H1 (cell line): ENCODE measurements at regions not wholly inside any gene's neighbourhood (a gene's known extent, or its start where the extent isn't known, plus 50 kb on each side); places are given as distances from the start of the nearest gene placed in this dataset.

ENCODE experiments used
- CBX5 ChIP-seq: fragments of 300-800, 300-1000 bp; sonication (generic); IDR thresholded peaks from 2 replicates; pipeline ENCODE4 v1.7.1; 2016; ENCODE audit warnings: antibody characterized with exemption, low read length, low read depth
- CBX8 ChIP-seq: fragments of 300-800, 300-1000 bp; sonication (generic); IDR thresholded peaks from 2 replicates; pipeline ENCODE4 v1.7.1; 2016; ENCODE audit warnings: low read depth, low read length, borderline replicate concordance
- CREB1 ChIP-seq: IDR thresholded peaks from 2 replicates; pipeline ENCODE4 v1.6.1; 2012; ENCODE audit warnings: inconsistent platforms
- CTCF ChIP-seq, 3 experiments: IDR thresholded peaks; 1 replicate in 2 of 3; 2 replicates in 1 of 3; pipeline versions ENCODE4 v1.5.1 to v1.6.1; 2011; ENCODE audit warnings: low read length in 3 of 3, mild to moderate bottlenecking in 3 of 3, inconsistent platforms in 2 of 3, low read depth in 1 of 3, moderate library complexity in 1 of 3; ENCODE audit not compliant: insufficient read depth in 1 of 3; ENCODE audit errors: control extremely low read depth in 1 of 3
- EP300 ChIP-seq, 2 experiments: IDR thresholded peaks; 1 replicate in 1 of 2; 2 replicates in 1 of 2; pipeline ENCODE4 v1.6.1; 2011 to 2012; ENCODE audit warnings: low read depth in 2 of 2, low read length in 2 of 2, mild to moderate bottlenecking in 2 of 2, borderline replicate concordance in 1 of 2, inconsistent platforms in 1 of 2, moderate library complexity in 1 of 2
- FOSL1 ChIP-seq: IDR thresholded peaks from 2 replicates; pipeline ENCODE4 v1.6.1; 2011; ENCODE audit warnings: mild to moderate bottlenecking, low read depth, low read length, moderate library complexity; ENCODE audit not compliant: insufficient read depth
- GTF2F1 ChIP-seq: IDR thresholded peaks from 2 replicates; pipeline ENCODE4 v1.6.1; 2012; ENCODE audit warnings: low read depth, low read length, improper control_type of control experiment, borderline replicate concordance
- HDAC2 ChIP-seq, 2 experiments: fragments of 300-600 bp in 1 of 2; sonication (generic) in 1 of 2; IDR thresholded peaks; 2 replicates each; pipeline ENCODE4 v1.6.1; 2011 to 2012; ENCODE audit warnings: low read depth in 2 of 2, low read length in 2 of 2, mild to moderate bottlenecking in 2 of 2, moderate library complexity in 2 of 2, borderline replicate concordance in 1 of 2, inconsistent platforms in 1 of 2
- KDM1A ChIP-seq: fragments of 200-600, 300-600 bp; sonication (generic); IDR thresholded peaks from 2 replicates; pipeline ENCODE4 v1.7.1; 2016; ENCODE audit warnings: mild to moderate bottlenecking, low read length, borderline replicate concordance
- KDM4A ChIP-seq: IDR thresholded peaks from one replicate; pipeline ENCODE4 v1.7.1; 2012; ENCODE audit warnings: low read depth, mild to moderate bottlenecking, moderate library complexity, low read length, inconsistent platforms; ENCODE audit not compliant: severe bottlenecking
- KDM5A ChIP-seq: fragments of 200-600 bp; IDR thresholded peaks from 2 replicates; pipeline ENCODE4 v1.7.1; 2012; ENCODE audit warnings: mild to moderate bottlenecking, low read length, inconsistent platforms, mixed read lengths
- NANOG ChIP-seq: IDR thresholded peaks from 2 replicates; pipeline ENCODE4 v1.6.1; 2011; ENCODE audit warnings: low read length, low read depth, mild to moderate bottlenecking, inconsistent platforms; ENCODE audit not compliant: insufficient read depth, poor library complexity, severe bottlenecking
- RAD21 ChIP-seq, 2 experiments: IDR thresholded peaks in 1 of 2; conservative IDR thresholded peaks in 1 of 2; 2 replicates each; pipeline ENCODE4 v1.6.1; 2011; ENCODE audit warnings: low read depth in 2 of 2, low read length in 2 of 2, improper control_type of control experiment in 1 of 2, inconsistent platforms in 1 of 2, mild to moderate bottlenecking in 1 of 2, moderate library complexity in 1 of 2
- TAF1 ChIP-seq: IDR thresholded peaks from 2 replicates; pipeline ENCODE4 v1.6.1; 2011; ENCODE audit warnings: mild to moderate bottlenecking, low read depth, low read length
- TAF7 ChIP-seq: optimal IDR thresholded peaks from 2 replicates; pipeline ENCODE3; 2011; ENCODE audit warnings: low read depth, mild to moderate bottlenecking, inconsistent platforms, low read length, moderate library complexity, borderline replicate concordance
- TCF12 ChIP-seq: IDR thresholded peaks from 2 replicates; pipeline ENCODE4 v1.6.1; 2011; ENCODE audit warnings: low read depth, mild to moderate bottlenecking, low read length
- TEAD4 ChIP-seq: IDR thresholded peaks from 2 replicates; pipeline ENCODE4 v1.6.1; 2012; ENCODE audit warnings: low read depth, low read length, inconsistent platforms, mixed read lengths
- ZNF274 ChIP-seq: IDR thresholded peaks from 2 replicates; pipeline ENCODE4 v1.7.0; 2012; ENCODE audit warnings: low read length, borderline replicate concordance; ENCODE audit errors: extremely low read depth
- TF ChIP-seq, protein P1 (sequence below): IDR thresholded peaks from 2 replicates; pipeline ENCODE4 v1.6.1; 2011; ENCODE audit warnings: low read length, improper control_type of control experiment

DNA sequence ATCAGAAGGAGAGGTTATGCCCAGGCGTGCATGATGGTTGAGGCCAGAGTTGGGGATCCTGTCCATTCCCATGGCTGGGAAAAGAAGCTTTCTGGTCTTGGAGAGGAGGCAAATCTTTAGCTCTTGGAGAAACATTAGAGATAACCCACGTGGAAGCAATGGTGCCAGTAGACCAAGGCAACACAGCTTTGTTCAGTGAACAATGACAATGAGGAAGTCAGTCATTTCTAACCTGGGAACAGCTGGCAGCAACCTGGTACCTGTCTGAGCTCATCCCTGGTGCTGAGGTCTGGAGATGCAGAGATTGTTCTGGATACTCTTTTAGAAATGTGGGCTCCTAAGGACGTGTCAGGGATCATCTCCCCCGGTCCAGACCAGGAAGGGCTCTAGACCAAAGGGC lies 76.7 kb upstream of the PAX1 start (continued):
- TF ChIP-seq HDAC2 (IDR thresholded peaks at IDR 0.05; ENCODE audit: borderline replicate concordance in 1 of 2, low read depth in 2 of 2, low read length in 2 of 2) (no peak), CTCF (IDR thresholded peaks at IDR 0.05; ENCODE audit: control extremely low read depth in 1 of 3, insufficient read depth in 1 of 3, low read depth in 1 of 3, low read length in 3 of 3) (no peak), TEAD4 (no peak), FOSL1 (no peak), CBX5 (no peak), KDM1A (no peak), RAD21 (IDR thresholded peaks at IDR 0.05 in 1 of 2, conservative IDR thresholded peaks at IDR 0.05 in 1 of 2; ENCODE audit: low read depth in 2 of 2, low read length in 2 of 2) (no peak), KDM5A (no peak), TAF1 (no peak), TCF12 (no peak), CREB1 (no peak), KDM4A (no peak), NANOG (no peak), ZNF274 (no peak), EP300 (IDR thresholded peaks at IDR 0.05; ENCODE audit: borderline replicate concordance in 1 of 2, low read depth in 2 of 2, low read length in 2 of 2) (no peak), TAF7 (no peak), GTF2F1 (no peak), CBX8 (no peak)
- TF ChIP-seq, protein P1, sequence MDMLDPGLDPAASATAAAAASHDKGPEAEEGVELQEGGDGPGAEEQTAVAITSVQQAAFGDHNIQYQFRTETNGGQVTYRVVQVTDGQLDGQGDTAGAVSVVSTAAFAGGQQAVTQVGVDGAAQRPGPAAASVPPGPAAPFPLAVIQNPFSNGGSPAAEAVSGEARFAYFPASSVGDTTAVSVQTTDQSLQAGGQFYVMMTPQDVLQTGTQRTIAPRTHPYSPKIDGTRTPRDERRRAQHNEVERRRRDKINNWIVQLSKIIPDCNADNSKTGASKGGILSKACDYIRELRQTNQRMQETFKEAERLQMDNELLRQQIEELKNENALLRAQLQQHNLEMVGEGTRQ, result no peak
